IPS DF 6.9 (cell line): ENCODE measurements at regions not wholly inside any gene's neighbourhood (a gene's known extent, or its start where the extent isn't known, plus 50 kb on each side); places are given as distances from the start of the nearest gene placed in this dataset.

Experiments used
- DNase-seq: peaks from one replicate; pipeline ENCODE4 v3.0.0-alpha.2; 2013; ENCODE audit warnings: low read depth, low spot score
- H3K27ac ChIP-seq: one replicate; pipeline ENCODE4 v1.5.1; 2013; ENCODE audit warnings: low read length, control low read depth
- H3K27me3 ChIP-seq: 2 replicates; pipeline ENCODE4 v1.6.1; 2013; ENCODE audit warnings: mild to moderate bottlenecking, low read length; ENCODE audit not compliant: control insufficient read depth, insufficient read depth
- H3K36me3 ChIP-seq: 2 replicates; pipeline ENCODE4 v1.6.1; 2013; ENCODE audit warnings: low read length; ENCODE audit not compliant: control insufficient read depth, insufficient read depth
- H3K4me1 ChIP-seq: 2 replicates; pipeline ENCODE4 v1.6.1; 2013; ENCODE audit warnings: low read length; ENCODE audit not compliant: control insufficient read depth, insufficient read depth
- H3K4me3 ChIP-seq: 2 replicates; pipeline ENCODE4 v1.5.1; 2013; ENCODE audit warnings: mild to moderate bottlenecking, low read length
- H3K9me3 ChIP-seq: 2 replicates; pipeline ENCODE4 v1.6.1; 2013; ENCODE audit warnings: low read length, inconsistent platforms; ENCODE audit not compliant: control insufficient read depth, insufficient read depth
- WGBS: extraction: QIAGEN DNeasy Blood & Tissue Kit; methylation state at CpG from one replicate; pipeline ENCODE4 v1.1.7; 2013; ENCODE audit warnings: mixed read lengths, missing lambda C conversion rate; ENCODE audit not compliant: insufficient read length, insufficient coverage; 5-methylcytosine and 5-hydroxymethylcytosine counted together

GRCh38 chr12:78402366-78403134 is 462.0 kb upstream of the SYT1 start:
- peaks cover 2% of the 10 kb centered on the region; the same call in 1 of the 2 replicates for H3K4me1 ChIP-seq
- no peak overlapping the region for H3K27ac ChIP-seq
- no peaks in the 10 kb centered on the region for H3K27me3 ChIP-seq
- no CpG with 5 or more reads among the region's 5 CpGs for WGBS
- H3K4me3 ChIP-seq, result no peak overlapping the region
- no peak for DNase-seq
- H3K36me3 ChIP-seq, result no peaks in the 10 kb centered on the region
- no peaks in the 10 kb centered on the region for H3K9me3 ChIP-seq

GRCh38 chr12:78403136-78403535 is 461.4 kb upstream of the SYT1 start:
- no CpG with 5 or more reads among the region's 1 CpG for WGBS
- Histone ChIP-seq H3K4me1 (peaks cover 2% of the 10 kb centered on the region; the same call in 1 of the 2 replicates), H3K27me3 (no peaks in the 10 kb centered on the region), H3K4me3 (no peak overlapping the region), H3K27ac (no peak overlapping the region), H3K9me3 (no peaks in the 10 kb centered on the region), H3K36me3 (no peaks in the 10 kb centered on the region)
- DNase-seq, result no peak

GRCh38 chr12:78403681-78404080 is 460.9 kb upstream of the SYT1 start:
- Histone ChIP-seq H3K4me3 (no peak overlapping the region), H3K9me3 (no peaks in the 10 kb centered on the region), H3K27ac (no peak overlapping the region), H3K4me1 (peaks cover 2% of the 10 kb centered on the region; the same call in 1 of the 2 replicates), H3K36me3 (no peaks in the 10 kb centered on the region), H3K27me3 (no peaks in the 10 kb centered on the region)
- WGBS, result no CpG with 5 or more reads among the region's 3 CpGs
- no peak for DNase-seq

DNA sequence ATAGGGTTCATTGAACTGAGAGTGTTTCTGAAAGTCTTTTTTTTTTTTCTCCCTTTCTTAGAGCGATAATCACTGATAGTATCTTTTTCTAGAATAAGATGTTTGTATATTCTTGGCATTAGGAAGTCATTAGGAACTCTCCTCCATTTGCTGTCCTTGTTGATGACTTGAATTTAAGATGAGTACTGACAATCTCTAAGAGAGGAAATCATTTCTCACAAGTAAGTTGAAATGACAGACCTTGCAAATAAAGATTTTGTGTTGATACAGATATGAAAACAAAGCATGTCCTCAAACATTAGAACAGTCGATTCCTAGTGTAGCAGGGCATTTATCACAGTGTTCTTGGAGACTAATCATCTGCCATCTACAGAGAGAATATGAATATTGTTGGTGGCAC is 458.4 kb upstream of the SYT1 start:
- no CpG with 5 or more reads among the region's 2 CpGs for WGBS
- Histone ChIP-seq H3K36me3 (no peaks in the 10 kb centered on the region), H3K9me3 (no peaks in the 10 kb centered on the region), H3K4me3 (no peak overlapping the region), H3K27me3 (no peaks in the 10 kb centered on the region), H3K27ac (no peak overlapping the region), H3K4me1 (peaks cover 2% of the 10 kb centered on the region; the same call in 1 of the 2 replicates)
- no peak for DNase-seq

- Histone ChIP-seq H3K9me3 (no peaks in the 10 kb centered on the region), H3K4me3 (no peak overlapping the region), H3K36me3 (no peaks in the 10 kb centered on the region), H3K27me3 (no peaks in the 10 kb centered on the region), H3K4me1 (peaks cover 2% of the 10 kb centered on the region; the same call in 1 of the 2 replicates), H3K27ac (no peak overlapping the region)
- WGBS, result no CpG with 5 or more reads among the region's 2 CpGs
- DNase-seq, result no peak
Observed at GRCh38 chr12:78406828-78407227, 457.7 kb upstream of the SYT1 start.

GRCh38 chr12:78407722-78408121 is 456.9 kb upstream of the SYT1 start:
- H3K9me3 ChIP-seq, result no peaks in the 10 kb centered on the region
- H3K4me3 ChIP-seq, result no peak overlapping the region
- H3K4me1 ChIP-seq, result peaks cover 2% of the 10 kb centered on the region; the same call in 1 of the 2 replicates
- DNase-seq, result no peak
- no peaks in the 10 kb centered on the region for H3K36me3 ChIP-seq
- H3K27me3 ChIP-seq, result no peaks in the 10 kb centered on the region
- no peak overlapping the region for H3K27ac ChIP-seq
- WGBS, result no CpG with 5 or more reads among the region's 2 CpGs

DNA sequence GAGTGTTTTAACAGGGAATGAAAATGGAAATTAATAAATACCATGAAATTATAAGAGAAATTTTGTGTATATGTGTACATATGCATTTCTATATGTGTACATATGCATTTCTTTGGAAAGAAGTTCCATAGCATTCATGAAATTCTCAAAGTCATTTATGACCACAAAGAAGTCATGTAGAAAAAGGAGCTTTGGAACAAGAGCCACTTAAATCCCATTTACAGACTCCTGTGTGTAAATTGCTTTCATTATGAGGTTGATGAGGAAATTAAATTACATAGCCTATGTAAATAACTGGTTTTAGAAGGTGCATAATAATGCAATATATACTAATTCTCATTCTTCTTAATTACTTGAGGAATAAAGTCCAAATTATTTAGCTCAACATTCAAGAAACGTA is 450.5 kb upstream of the SYT1 start:
- no peak overlapping the region for H3K4me3 ChIP-seq
- no peaks in the 10 kb centered on the region for H3K36me3 ChIP-seq
- no peaks in the 10 kb centered on the region for H3K9me3 ChIP-seq
- no peaks in the 10 kb centered on the region for H3K4me1 ChIP-seq
- no peak overlapping the region for H3K27ac ChIP-seq
- DNase-seq, result no peak
- no peaks in the 10 kb centered on the region for H3K27me3 ChIP-seq
- no CpG with 5 or more reads among the region's 1 CpG for WGBS

DNA sequence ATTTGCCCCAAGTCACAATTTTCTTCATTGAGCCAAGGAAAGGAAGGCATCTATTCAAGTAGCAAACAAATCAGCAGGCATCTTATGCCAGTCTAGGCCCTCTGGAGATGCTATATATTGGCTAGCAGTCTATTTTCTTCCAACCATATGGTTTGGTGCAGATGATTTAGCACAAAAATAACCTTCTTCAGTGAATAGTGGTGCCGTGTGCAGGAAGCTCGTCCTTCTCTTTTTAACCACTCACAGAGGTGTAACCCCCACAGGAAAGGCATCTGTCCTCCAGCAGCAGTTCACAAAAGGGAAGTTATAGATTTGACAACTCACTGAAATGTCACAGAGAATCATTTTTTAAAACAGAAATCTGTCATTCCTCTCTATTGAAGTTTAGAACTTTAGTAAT is 445.7 kb upstream of the SYT1 start:
- no peak for DNase-seq
- Histone ChIP-seq H3K4me1 (no peaks in the 10 kb centered on the region), H3K9me3 (no peaks in the 10 kb centered on the region), H3K27me3 (no peaks in the 10 kb centered on the region), H3K27ac (no peak overlapping the region), H3K4me3 (no peak overlapping the region), H3K36me3 (no peaks in the 10 kb centered on the region)
- WGBS, result no CpG with 5 or more reads among the region's 2 CpGs

- no peak overlapping the region for H3K27ac ChIP-seq
- H3K4me1 ChIP-seq, result no peaks in the 10 kb centered on the region
- no CpG with 5 or more reads among the region's 3 CpGs for WGBS
- H3K4me3 ChIP-seq, result no peak overlapping the region
- H3K27me3 ChIP-seq, result no peaks in the 10 kb centered on the region
- no peak for DNase-seq
- H3K36me3 ChIP-seq, result no peaks in the 10 kb centered on the region
- H3K9me3 ChIP-seq, result no peaks in the 10 kb centered on the region
Observed at GRCh38 chr12:78419513-78419912, 445.1 kb upstream of the SYT1 start.

DNA sequence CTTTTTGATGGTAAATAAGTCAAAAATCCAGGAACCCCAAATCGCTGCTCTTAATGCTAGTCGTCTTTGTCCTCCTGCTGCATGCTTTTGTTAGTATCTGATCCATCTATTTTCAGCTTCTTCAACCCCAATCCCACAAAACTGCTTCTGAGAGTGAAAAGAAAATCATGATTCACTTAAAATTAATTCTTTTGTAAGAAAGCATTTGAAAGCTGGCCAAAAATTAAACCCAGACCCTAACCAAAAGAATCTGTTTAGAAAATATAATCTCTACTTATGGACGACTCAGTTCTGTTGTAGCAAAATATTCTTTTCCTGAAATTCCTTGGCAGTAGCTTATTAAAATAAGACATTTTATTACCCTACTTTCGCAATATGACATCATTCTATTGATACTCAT is 443.6 kb upstream of the SYT1 start:
- Histone ChIP-seq H3K4me1 (no peaks in the 10 kb centered on the region), H3K9me3 (no peaks in the 10 kb centered on the region), H3K27ac (no peak overlapping the region), H3K36me3 (no peaks in the 10 kb centered on the region), H3K4me3 (no peak overlapping the region), H3K27me3 (no peaks in the 10 kb centered on the region)
- DNase-seq, result no peak
- no CpG with 5 or more reads among the region's 4 CpGs for WGBS

- DNase-seq, result no peak
- Histone ChIP-seq H3K27me3 (no peaks in the 10 kb centered on the region), H3K4me3 (no peak overlapping the region), H3K27ac (no peak overlapping the region), H3K9me3 (no peaks in the 10 kb centered on the region), H3K36me3 (no peaks in the 10 kb centered on the region), H3K4me1 (no peaks in the 10 kb centered on the region)
- no CpG with 5 or more reads among the region's 2 CpGs for WGBS
Observed at GRCh38 chr12:78430551-78430950, 434.0 kb upstream of the SYT1 start.
